ENCODE measurements at regions not wholly inside any gene's neighbourhood (a gene's known extent, or its start where the extent isn't known, plus 50 kb on each side); places are given as distances from the start of the nearest gene placed in this dataset.
"Not testable (repeated sequence)": the region's sequence is repeated elsewhere in the genome, so short reads cannot be mapped to it uniquely, and the experiment has no call there.

DNA sequence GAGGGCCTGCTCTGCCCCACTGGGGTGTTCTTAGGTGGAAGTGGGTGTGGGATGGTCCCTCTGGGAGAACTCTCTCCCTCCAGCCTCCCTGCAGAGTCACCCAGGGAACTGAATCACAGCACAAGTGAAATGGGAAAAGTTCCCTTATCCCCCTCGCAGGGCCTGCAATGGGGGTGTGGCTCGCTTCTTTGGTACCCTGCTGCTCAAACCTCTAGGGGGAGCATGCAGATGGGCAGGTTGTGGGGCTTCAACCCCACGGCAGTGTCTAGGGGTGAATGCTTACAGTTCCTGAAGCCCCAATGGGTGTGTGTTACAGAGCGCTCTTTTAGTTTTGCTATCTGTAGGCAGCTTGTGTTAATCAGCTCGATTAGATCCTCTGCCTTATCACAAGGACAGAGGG, 59.0 kb upstream of the TINAGL1 start:
- Histone ChIP-seq H3K27me3 (no peaks in the 10 kb centered on the region), H3K4me3 (no peak overlapping the region), H3K27ac (no peak overlapping the region), H3K4me1 (no peaks in the 10 kb centered on the region), H3K9me3 (no peaks in the 10 kb centered on the region), H3K36me3 (no peaks in the 10 kb centered on the region)
- TF ChIP-seq POLR2A (IDR thresholded peaks at IDR 0.05) (no peak), EP300 (IDR thresholded peaks at IDR 0.05) (no peak), POLR2AphosphoS5 (IDR thresholded peaks at IDR 0.05) (no peak)
- DNase-seq: no peak
- 84 to 87% methylated on average over 5 of the region's 5 CpGs for WGBS, 2 donors
- intact Hi-C loops (cut with DNase I): loop anchor here (10.0 kb wide), 1 partner anchor 1968 kb away; no protein-coding TSS in a partner anchor

DNA sequence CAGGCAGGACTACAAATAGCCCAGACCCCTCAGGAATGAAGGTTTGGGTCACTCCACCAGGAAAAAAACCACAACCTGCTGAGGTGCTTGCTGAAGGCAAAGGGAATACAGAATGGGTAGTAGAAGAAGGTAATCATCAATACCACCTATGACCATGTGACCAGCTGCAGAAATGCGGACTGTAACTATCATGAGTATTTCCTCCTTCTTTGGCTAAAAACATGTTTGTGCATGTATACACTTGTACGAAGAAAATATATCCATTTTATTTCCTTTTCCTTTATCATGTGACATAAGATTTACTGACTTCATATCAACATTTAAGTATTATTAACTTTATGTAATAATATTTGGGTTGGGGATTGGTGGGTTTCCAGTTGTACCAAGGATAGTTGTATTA, 58.3 kb upstream of the TINAGL1 start:
- H3K4me3 ChIP-seq, H3K27me3 ChIP-seq, DNase-seq, H3K27ac ChIP-seq, H3K36me3 ChIP-seq, H3K9me3 ChIP-seq, H3K4me1 ChIP-seq: not testable (repeated sequence)
- intact Hi-C loops (cut with DNase I): loop anchor here (10.0 kb wide), 1 partner anchor 1967 kb away; no protein-coding TSS in a partner anchor
- 92 to 98% methylated on average over 2 of the region's 2 CpGs for WGBS, 2 donors

- H3K9me3 ChIP-seq: no peaks in the 10 kb centered on the region
- no peak overlapping the region for H3K4me3 ChIP-seq
- DNase-seq: no peak
- no peak for TF ChIP-seq POLR2A (IDR thresholded peaks at IDR 0.05)
- TF ChIP-seq, protein P1, sequence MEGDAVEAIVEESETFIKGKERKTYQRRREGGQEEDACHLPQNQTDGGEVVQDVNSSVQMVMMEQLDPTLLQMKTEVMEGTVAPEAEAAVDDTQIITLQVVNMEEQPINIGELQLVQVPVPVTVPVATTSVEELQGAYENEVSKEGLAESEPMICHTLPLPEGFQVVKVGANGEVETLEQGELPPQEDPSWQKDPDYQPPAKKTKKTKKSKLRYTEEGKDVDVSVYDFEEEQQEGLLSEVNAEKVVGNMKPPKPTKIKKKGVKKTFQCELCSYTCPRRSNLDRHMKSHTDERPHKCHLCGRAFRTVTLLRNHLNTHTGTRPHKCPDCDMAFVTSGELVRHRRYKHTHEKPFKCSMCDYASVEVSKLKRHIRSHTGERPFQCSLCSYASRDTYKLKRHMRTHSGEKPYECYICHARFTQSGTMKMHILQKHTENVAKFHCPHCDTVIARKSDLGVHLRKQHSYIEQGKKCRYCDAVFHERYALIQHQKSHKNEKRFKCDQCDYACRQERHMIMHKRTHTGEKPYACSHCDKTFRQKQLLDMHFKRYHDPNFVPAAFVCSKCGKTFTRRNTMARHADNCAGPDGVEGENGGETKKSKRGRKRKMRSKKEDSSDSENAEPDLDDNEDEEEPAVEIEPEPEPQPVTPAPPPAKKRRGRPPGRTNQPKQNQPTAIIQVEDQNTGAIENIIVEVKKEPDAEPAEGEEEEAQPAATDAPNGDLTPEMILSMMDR (IDR thresholded peaks at IDR 0.05): no peak
- no peak for TF ChIP-seq POLR2AphosphoS5 (IDR thresholded peaks at IDR 0.05)
- TF ChIP-seq EP300 (IDR thresholded peaks at IDR 0.05): no peak
- no peaks in the 10 kb centered on the region for H3K27me3 ChIP-seq
- H3K4me1 ChIP-seq: no peaks in the 10 kb centered on the region
- no peak overlapping the region for H3K27ac ChIP-seq
- no peaks in the 10 kb centered on the region for H3K36me3 ChIP-seq
- 86 to 95% methylated on average over 14 of the region's 14 CpGs for WGBS, 2 donors
- intact Hi-C loops (cut with DNase I): no loop called here
Observed at GRCh38 chr1:31521761-31522555, 54.4 kb upstream of the TINAGL1 start.

- Histone ChIP-seq H3K36me3 (no peaks in the 10 kb centered on the region), H3K27ac (no peak overlapping the region), H3K27me3 (no peaks in the 10 kb centered on the region), H3K9me3 (no peaks in the 10 kb centered on the region), H3K4me1 (no peaks in the 10 kb centered on the region), H3K4me3 (no peak overlapping the region)
- WGBS, 2 donors: 71 to 82% methylated on average over 5 of the region's 5 CpGs
- DNase-seq: no peak
- TF ChIP-seq, protein P1 (IDR thresholded peaks at IDR 0.05): no peak
- intact Hi-C loops (cut with DNase I): no loop called here
Observed at GRCh38 chr1:31522556-31522845, 53.8 kb upstream of the TINAGL1 start.

- no peak for DNase-seq
- H3K4me3 ChIP-seq: no peak overlapping the region
- H3K27me3 ChIP-seq: no peaks in the 10 kb centered on the region
- no peaks in the 10 kb centered on the region for H3K4me1 ChIP-seq
- intact Hi-C loops (cut with DNase I): no loop called here
- no peaks in the 10 kb centered on the region for H3K36me3 ChIP-seq
- WGBS, 2 donors: 7 to 44% methylated on average over 1 of the region's 1 CpG
- H3K9me3 ChIP-seq: no peaks in the 10 kb centered on the region
- no peak overlapping the region for H3K27ac ChIP-seq
- TF ChIP-seq POLR2A (IDR thresholded peaks at IDR 0.05) (no peak), POLR2AphosphoS5 (IDR thresholded peaks at IDR 0.05) (no peak), EP300 (IDR thresholded peaks at IDR 0.05) (no peak)
- TF ChIP-seq, protein P1 (IDR thresholded peaks at IDR 0.05): no peak
Observed at GRCh38 chr1:31523012-31523411, 53.3 kb upstream of the TINAGL1 start.

DNA sequence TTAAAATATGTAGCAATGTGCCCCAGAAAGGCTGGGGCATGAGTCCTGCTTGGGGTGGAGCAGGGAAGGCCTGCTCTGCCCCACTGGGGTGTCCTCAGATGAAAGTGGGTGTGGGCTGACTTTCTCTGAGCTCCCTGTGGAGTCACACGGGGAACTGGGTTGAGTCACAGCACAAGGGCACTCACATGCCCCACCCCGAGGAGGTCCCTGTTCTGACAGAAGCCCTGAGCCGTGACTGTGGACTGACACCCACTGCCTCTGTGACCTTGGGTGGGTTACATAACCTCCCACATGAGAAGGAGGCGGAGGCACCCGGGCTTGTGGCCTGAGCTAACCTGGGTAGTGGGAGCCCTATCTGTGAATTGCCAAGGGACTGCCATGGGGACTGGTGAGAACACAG, 52.5 kb upstream of the TINAGL1 start:
- DNase-seq: peak; percentile 80
- H3K27ac ChIP-seq: peak overlapping the region in 1 of 4 donors; percentile 39
- H3K4me1 ChIP-seq: no peaks in the 10 kb centered on the region
- no peak for TF ChIP-seq POLR2AphosphoS5 (IDR thresholded peaks at IDR 0.05)
- TF ChIP-seq, protein P1 (IDR thresholded peaks at IDR 0.05): no peak
- no peak for TF ChIP-seq EP300 (IDR thresholded peaks at IDR 0.05)
- no peak for TF ChIP-seq POLR2A (IDR thresholded peaks at IDR 0.05)
- 46 to 73% methylated on average over 5 of the region's 5 CpGs for WGBS, 2 donors
- intact Hi-C loops (cut with DNase I): no loop called here
- H3K36me3 ChIP-seq: no peaks in the 10 kb centered on the region
- no peaks in the 10 kb centered on the region for H3K9me3 ChIP-seq
- no peak overlapping the region for H3K4me3 ChIP-seq
- H3K27me3 ChIP-seq: no peaks in the 10 kb centered on the region

Data from sigmoid colon (tissue), 6 donors.